IPS DF 4.7 (cell line): ENCODE measurements at regions not wholly inside any gene's neighbourhood (a gene's known extent, or its start where the extent isn't known, plus 50 kb on each side); places are given as distances from the start of the nearest gene placed in this dataset.
"Not testable (repeated sequence)": the region's sequence is repeated elsewhere in the genome, so short reads cannot be mapped to it uniquely, and the experiment has no call there.

ENCODE experiments used
- DNase-seq: peaks from one replicate; pipeline ENCODE4 v3.0.0-alpha.2; 2013; ENCODE audit warnings: low spot score; ENCODE audit errors: extremely low read depth

DNA sequence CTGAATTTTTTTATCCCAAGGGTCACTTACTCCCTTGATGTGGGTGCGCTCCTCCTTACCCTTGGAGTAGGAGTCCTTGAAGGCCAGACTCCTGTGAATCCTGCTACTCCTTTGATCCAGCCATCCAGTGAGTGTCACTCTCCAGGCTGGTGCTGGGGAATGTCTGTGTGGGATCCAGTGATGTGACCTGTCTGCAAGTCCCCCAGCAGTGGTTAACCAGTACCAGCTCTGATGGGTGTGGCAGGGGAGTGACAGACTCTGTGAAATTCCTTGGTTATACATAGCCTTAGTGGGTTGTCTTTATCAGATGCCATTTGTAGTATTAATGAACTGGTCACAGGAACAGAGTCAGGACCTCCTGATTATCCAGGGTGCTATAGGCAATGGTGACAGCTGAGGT, 409.5 kb upstream of the LMO3 start:
- DNase-seq, result no peak

DNA sequence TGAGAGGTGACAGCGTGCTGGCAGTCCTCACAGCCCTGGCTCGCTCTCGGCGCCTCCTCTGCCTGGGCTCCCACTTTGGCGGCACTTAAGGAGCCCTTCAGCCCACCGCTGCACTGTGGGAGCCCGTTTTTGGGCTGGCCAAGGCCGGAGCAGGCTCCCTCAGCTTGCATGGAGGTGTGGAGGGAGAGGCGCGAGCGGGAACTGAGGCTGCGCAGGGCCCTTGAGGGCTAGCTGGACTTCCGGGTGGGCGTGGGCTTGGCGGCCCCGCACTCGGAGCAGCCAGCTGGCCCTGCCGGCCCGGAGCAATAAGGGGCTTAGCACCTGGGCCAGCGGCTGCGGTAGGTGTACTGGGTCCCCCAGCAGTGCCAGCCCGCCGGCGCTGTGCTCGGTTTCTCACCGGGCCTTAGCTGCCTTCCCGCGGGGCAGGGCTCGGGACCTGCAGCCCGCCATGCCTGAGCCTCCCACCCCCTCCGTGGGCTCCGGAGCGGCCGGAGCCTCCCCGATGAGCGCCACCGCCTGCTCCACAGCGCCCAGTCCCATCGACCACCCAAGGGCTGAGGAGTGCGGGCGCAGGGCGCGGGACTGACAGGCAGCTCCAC, 401.6 kb upstream of the LMO3 start:
- not testable (repeated sequence) for DNase-seq

DNA sequence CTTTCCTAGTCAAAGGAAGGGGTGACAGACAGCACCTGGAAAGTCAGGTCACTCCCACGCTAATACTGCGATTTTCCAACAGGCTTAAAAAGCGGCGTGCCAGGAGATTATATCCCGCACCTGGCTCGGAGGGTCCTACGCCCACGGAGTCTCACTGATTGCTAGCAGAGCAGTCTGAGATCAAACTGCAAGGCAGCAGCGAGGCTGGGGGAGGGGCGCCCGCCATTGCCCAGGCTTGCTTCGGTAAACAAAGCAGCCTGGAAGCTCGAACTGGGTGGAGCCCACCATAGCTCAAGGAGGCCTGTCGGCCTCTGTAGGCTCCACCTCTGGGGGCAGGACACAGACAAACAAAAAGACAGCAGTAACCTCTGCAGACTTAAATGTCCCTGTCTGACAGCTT, 392.6 kb upstream of the LMO3 start:
- DNase-seq, result not testable (repeated sequence)

DNA sequence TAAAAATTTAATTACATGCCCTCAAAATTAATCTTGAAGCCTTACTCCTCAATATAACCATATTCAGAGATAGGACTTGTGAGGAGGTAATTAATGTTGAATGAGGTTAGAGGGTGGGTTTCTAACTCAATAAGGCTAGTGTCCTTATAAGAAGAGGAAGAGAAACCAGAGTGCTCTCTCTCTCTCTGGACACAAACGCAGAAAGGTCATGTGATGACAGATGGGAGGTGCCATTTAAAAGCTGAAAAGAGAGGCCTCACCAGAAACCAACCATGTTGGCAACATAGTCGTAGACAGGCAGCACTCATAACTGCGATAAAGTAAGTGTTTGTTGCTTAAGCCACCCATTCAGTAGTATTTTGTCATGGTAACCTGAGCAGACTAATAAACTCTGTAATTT, 378.5 kb upstream of the LMO3 start:
- DNase-seq, result no peak

DNA sequence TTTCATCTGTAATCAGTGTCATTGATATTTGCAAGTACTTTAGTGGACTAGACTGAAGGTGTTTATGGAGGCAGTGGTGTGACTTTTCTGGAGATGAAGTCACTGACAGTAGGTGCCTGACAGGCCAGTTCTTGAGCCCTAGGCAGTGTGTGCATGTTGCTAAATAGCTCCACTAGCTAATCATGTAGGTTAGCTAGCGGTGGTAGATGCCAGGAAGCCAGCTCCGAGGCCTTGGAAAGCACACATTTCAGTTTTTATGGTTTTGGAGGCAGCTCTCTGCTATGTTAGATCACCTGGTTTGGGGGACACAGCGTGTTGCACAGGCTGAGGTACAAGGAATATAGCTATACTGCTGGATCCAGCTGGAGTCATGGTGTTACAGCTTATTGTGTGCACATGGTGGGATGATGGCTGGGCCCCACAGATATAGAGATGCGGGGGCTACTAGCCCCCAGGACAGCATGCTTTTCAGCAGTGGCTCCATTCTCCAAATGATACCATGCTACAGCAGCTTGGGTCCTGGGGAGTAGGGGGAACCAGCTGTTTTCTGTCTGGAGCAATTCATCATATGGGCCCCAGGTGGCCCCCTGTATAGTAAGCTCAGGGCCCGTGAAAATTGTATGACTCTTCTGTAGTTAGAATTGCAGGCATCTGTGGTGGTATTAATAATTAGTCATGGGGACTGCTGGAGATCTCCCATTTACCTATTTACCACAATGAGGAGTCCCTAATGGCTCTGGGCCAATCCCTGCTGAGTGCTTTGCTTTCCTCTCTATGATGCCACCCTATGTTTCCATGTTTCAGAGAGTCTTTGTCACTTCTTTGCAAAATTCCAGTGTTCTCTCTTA, 367.2 kb upstream of the LMO3 start:
- no peak for DNase-seq

DNA sequence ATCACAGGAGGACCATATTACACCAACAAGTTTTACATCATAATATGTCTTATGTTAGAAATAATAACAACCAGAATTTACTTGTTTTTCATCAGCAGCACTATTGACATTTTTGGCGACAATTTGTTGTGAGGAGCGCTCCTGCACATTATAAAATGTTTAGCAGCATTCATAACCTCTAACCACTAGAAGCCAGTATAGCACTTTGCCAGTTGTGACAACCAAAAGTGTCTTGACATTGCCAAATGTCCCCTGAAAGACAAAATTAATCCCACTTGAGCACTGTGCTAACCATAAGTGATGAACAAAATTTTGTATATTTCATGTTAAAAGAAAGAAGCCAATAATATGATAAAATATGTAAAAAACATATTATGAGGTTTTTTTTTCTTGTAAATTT, 356.9 kb upstream of the LMO3 start:
- no peak for DNase-seq

DNA sequence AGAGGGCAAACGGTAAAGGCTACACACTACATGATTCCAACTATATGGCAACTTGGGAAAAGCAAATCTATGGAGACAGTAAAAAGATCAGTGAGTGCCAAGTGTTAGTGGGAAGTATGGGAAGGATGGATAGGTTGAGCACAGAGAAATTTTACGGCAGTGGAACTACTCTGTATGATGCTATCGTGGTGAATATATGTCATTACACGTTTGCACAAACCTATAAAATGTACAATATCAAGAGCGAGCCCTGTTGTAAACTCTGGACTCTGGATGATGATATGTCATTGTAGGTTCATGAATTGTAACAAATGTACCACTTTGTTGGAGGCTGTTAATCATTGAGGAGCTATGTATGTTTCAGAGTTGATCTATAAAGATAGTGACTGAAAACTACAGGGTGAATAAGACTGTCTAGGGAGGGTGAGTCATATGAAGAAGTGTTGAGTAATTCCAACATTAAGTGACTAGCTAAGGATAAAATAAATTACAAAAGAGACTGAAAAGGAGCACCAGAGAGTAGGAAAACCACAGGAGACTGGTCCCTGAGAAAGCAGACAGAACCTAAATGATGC, 349.2 kb upstream of the LMO3 start:
- no peak for DNase-seq

DNA sequence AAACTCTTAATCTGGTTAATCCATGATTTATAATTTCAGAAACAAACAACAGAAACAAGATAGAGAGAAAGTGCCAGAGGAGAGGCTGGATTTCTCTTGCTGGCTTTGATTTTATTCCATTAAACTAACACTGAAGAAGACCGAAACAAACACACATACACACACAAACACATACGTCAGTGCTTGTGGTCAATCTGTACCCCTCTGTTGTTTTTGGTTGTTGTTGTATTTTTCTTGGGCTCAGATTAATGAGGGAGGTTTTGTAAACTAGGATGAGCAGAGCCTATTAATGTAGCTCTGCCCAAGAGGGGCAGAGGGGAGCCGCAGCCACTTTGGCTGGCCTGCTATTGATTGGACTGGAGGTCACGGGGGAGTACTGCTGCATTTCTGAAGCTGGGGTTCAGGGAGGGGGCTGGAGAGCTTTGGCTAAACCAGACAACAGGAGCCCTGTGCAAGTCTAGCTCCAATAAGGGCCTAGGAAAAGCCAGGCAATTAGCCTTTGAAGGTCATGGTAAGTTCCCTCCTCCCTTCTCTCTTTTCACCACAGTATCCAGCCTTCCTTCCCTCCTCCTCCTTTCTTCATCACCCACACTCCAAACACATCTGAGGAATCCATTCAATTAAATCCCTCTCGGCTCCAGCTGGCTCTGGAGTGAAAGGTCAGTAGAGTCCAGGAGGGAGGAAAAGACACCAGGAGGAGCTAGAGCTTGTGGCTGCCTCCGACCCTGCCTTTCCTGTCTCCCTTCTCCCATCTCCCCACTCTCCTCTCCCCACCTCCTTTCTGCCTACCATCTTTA, 344.1 kb upstream of the LMO3 start:
- DNase-seq, result no peak

DNA sequence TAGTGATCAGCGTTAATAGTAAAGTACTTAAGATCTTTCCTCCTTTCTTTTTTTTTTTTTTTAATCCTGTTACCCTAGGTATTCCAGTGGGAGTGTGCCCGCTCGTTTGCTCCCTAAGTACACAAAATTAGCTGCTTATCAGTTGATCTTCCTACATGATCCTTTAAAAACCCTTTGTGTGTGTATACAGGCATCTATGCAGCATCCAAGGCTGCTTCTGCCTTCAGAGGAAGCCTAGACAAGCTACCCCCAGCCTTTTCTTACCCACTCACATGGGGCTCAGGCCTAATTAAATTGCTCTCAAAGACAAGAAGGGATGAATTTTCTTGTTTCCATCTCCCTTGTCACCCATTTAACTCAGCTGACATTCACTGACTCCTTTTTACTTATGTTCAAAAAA, 343.4 kb upstream of the LMO3 start:
- DNase-seq, result no peak

DNA sequence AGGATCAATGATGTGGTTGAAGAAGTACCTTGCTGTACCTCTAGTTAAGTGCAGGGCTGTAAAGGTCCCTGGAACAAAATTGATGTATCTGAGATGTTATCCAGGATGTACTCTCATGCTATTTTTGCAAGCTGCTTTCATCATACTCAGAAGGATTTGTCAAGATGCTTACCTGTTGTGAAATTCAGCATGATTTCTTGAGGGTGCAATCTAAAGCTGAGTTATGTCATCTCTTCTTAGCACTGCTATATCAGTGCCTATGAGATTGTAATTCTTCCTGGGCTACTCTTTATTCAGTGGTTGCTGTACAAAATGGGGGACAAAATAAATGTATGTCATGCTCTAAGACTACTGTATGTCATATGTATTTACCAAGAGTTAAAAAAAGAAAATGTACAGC, 340.7 kb upstream of the LMO3 start:
- no peak for DNase-seq

DNA sequence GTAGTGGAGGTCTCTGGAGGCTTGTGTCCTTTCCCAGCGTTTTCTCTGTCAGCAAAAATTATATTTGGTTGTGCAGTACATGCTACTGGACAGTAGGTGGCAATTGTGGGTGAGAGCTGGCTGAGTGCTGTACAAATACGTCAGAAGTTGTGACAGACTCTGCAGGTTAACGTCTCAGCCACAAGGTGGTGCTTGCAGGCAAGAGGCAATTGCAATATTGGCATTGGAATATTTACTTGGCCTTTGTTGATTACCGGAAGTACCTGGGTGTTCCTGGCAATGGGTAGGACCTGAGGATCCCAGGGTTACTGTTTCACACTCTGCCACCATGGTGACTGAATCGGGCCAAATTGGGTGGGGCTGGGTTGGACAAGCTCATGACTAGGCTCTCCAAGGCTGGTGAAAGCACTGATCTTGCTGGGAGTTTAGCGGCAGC, 333.9 kb upstream of the LMO3 start:
- peak; percentile 75 for DNase-seq

DNA sequence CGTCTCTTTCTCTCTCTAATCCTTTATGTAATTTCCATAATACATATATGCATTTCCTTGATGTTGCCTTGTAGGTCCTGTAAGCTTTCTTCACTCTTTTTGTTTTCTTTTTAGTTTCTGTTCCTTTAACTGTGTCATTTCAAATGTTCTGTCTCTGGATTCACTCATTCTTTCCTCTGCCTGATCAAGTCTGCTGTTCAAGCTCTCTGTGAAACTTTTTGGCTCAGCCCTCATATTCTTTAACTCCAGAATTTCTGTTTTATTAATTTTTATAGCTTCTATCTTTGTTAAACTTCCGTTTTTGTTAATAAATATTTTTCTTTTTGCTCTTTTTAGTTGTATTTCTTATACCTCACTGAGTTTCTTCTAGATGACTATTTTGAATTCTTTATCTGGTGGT, 321.3 kb upstream of the LMO3 start:
- no peak for DNase-seq

DNA sequence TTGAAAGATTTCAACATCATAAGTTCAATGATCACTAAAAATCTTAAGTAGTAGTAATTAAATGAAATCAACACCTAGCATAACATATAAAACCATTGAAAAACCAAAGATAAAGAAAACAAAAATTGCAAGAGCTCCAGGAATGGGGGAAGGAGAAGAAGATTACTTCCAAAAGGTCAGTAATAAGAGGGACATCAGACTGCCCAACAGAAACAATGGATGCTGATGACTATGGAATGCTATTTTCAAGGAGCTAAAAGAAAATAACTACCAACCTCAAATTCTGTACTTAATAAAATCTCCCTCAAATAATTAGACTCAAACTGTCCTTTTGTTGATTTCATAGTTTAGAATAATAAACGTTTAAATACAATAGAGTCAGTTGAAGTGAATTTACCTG, 314.5 kb upstream of the LMO3 start:
- DNase-seq, result no peak

DNA sequence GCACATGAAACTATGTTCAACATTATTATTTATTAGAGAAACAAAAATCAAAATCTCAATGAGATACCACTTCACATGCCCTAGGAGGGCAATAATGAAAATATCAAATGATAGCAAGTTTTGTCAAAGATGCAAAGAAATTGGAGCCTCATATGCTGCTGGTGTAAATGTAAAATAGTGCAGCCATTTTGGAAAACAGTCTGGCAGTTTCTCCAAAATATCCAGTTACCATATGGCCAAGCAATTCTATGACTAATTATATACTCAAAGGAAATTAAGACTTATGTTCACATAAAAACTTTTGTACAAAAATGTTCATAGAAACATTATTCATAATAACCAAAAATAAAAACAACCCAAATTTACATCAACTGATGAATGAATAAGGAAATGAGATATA, 313.6 kb upstream of the LMO3 start:
- no peak for DNase-seq

DNA sequence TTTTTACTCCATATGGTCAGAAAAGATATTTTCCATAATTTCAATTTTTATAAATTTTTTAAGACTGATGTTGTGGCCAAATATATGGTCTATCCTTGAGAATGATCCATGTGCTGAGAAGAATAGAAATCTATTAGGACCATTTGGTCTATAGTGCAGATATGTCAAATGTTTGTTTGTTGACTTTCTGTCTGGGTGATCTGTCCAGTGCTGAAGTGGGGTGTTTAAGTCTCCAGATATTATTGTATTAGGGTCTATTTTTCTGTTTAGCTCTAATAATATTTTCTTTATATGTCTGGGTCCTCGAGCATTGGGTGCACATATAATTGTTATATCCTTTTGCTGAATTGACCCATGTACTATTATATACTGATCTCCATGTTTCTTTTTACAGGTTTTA, 308.9 kb upstream of the LMO3 start:
- DNase-seq, result no peak

DNA sequence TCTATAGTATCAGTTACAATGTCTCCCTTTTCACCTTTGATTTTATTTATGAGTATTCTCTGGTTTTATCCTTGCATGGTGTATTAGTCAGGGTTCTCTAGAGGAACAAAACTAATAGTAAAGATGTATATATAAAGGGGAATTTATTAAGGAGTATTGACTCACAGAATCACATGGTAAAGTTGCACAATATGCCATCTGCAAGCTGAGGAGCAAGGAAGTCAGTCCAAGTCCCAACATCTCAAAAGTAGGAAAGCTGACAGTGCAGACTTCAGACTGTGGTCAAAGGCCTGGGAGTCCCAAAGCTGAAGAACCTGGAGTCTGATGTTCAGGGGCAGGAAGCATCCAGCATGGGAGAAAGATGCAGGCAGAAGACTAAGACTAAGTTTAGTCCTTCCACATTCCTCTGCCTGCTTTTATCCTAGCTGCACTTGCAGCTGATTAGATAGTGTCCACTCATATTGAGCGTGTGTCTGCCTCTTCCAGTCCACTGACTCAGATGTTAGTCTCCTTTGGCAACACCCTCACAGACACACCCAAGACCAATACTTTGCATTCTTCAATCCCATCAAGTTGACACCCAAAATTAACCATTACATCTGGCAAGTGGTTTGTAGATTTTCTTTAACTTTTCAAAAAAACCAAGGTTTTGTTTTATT, 308.0 kb upstream of the LMO3 start:
- DNase-seq, result no peak

DNA sequence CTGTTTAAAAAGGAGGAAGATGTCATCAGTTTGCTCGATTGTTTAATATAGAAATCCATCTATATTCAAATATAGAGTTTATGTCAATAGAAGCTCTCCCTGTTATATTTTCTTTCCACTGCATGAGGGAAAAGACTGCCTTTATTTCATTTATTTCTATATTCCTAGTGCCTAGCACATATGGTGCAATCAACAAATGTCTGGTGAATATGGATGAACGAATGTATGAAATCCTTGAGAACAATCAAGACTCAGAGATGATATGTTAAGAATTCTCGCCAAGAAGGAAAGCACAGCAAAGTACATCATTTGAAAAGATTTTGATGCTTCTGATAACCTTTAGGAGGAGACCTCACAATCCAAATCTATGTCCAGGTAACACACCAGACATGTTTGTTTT, 296.0 kb upstream of the LMO3 start:
- DNase-seq, result no peak

DNA sequence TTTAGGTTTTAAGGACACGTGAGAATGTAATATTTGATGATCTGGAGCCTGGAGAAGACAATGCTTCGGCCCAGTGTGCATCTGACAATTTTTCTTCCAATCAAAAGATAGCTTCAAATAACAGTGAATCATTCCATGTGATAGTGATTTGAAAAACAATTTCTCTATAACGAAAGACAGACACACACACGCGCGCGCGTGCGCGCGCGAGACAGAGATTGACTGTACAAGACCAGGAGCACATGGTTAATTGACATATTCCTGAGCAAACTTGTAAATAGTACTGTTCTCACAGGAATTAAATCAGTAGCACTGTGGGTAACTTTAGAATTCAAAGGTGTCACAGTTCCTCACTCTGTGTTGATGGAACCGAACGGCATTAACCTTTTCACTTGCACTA, 287.5 kb upstream of the LMO3 start:
- no peak for DNase-seq

DNA sequence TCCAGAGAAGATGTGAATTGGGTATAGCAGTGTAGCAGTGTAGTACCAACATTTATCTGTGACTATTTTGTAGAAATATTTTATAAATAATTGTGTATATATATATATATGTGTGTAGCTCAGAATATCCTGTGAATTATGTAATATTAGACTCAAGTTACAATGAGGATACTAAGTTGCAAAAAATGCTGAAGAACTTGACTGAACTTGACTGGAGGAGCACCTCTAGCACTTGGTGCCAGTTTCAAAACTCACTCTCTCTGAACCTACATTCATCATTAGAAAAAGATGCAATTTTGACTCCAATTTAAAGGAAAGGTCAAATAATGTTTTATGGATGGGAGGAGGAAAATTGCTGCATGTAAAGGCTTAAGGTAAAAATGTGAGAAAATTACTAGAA, 285.7 kb upstream of the LMO3 start:
- DNase-seq, result no peak

DNA sequence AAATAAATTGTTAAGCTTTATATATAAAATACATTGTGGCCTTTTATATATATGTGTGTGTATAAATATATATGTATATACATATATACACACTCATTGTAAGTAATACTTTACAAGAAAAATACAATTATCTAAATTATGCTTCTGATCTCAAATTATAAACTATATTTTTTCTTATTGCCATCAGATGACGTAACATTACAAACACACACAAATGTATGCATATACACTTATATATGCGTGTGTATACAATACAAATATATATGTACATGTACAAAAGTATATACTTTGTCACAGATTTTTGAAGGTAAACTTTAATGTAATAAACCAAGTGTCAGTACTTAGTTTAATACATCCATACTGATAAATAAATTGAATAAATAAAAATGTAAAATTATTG, 278.9 kb upstream of the LMO3 start:
- no peak for DNase-seq

DNA sequence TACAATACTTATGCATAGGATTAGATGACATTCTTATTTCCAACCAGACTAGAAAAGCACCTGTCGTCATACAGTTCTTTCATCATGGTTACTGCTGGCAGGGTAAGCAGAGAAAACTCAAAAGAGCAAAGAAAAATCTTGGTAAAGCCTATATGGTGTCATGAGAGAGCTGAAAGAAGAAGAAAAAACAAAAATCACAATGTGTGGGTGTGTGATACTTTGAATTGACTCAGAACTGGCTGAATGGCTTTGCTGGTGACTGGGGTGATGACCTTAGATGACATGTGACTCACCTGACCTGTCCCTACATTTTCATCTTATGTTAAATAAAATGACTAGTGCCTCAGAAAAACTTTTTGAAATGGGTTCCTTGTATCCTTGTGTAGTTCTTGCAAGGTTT, 278.1 kb upstream of the LMO3 start:
- no peak for DNase-seq
